H1 (cell line): ENCODE measurements at regions not wholly inside any gene's neighbourhood (a gene's known extent, or its start where the extent isn't known, plus 50 kb on each side); places are given as distances from the start of the nearest gene placed in this dataset.

ENCODE experiments used
- CTCF ChIA-PET: fragments of 300-600 bp; sonication (Branson Sonifier 250); formaldehyde crosslinking; loops from one replicate; lab custom pipeline; 2021; ENCODE audit not compliant: partially characterized antibody; lab: Charles Lee
- POLR2A ChIA-PET: fragments of 300-600 bp; sonication (Branson Sonifier 250); formaldehyde crosslinking; loops from one replicate; lab custom pipeline; 2021; ENCODE audit warnings: inconsistent platforms; ENCODE audit not compliant: partially characterized antibody; lab: Charles Lee
- DNase-seq, 2 experiments: peaks; one replicate each; pipeline versions ENCODE4 v3.0.0 to v3.0.0-alpha.2; 2010 to 2022; ENCODE audit warnings: low spot score in 2 of 2, low read depth in 1 of 2, mixed read lengths in 1 of 2
- FAIRE-seq: peaks from 2 replicates; lab custom pipeline; 2011; peaks lifted over from hg19 to GRCh38; lab: Jason Lieb, UNC
- H2AFZ ChIP-seq: 2 replicates; pipeline ENCODE4 v1.8.1; 2012; ENCODE audit warnings: low read length, inconsistent platforms
- H2AK5ac ChIP-seq: 2 replicates; pipeline ENCODE4 v1.6.1; 2013; ENCODE audit warnings: low read depth, low read length
- H2BK120ac ChIP-seq: replicated peaks from 2 replicates; pipeline ENCODE3; 2013; ENCODE audit warnings: low read depth, low read length, inconsistent platforms
- H2BK12ac ChIP-seq: 2 replicates; pipeline ENCODE4 v1.6.1; 2013; ENCODE audit warnings: low read depth, low read length
- H2BK15ac ChIP-seq: 2 replicates; pipeline ENCODE4 v1.6.1; 2013; ENCODE audit warnings: low read length
- H2BK20ac ChIP-seq: 2 replicates; pipeline ENCODE4 v1.6.1; 2013; ENCODE audit warnings: low read length
- H2BK5ac ChIP-seq: 2 replicates; pipeline ENCODE4 v1.6.1; 2013; ENCODE audit warnings: low read depth, low read length
- H3K14ac ChIP-seq: 2 replicates; pipeline ENCODE4 v1.6.1; 2013; ENCODE audit warnings: inconsistent platforms; ENCODE audit not compliant: insufficient read length
- H3K18ac ChIP-seq: 2 replicates; pipeline ENCODE4 v1.6.1; 2013; ENCODE audit warnings: low read length; ENCODE audit errors: extremely low read depth
- H3K23ac ChIP-seq: 2 replicates; pipeline ENCODE4 v1.6.1; 2013; ENCODE audit warnings: inconsistent platforms; ENCODE audit not compliant: insufficient read length
- H3K23me2 ChIP-seq: 2 replicates; pipeline ENCODE4 v1.6.1; 2013; ENCODE audit warnings: low read depth, low read length
- H3K27ac ChIP-seq: 2 replicates; pipeline ENCODE4 v1.6.1; 2011; ENCODE audit warnings: low read depth, low read length, inconsistent platforms
- H3K27me3 ChIP-seq, 4 experiments: replicated peaks in 1 of 4; 1 replicate in 1 of 4; 2 replicates in 3 of 4; pipeline versions ENCODE4 v1.6.1 to v1.8.1; 2011 to 2013; ENCODE audit warnings: low read length in 3 of 4, mild to moderate bottlenecking in 3 of 4, inconsistent platforms in 2 of 4, mixed read lengths in 2 of 4, moderate library complexity in 1 of 4; ENCODE audit not compliant: control insufficient read depth in 3 of 4, insufficient read depth in 3 of 4; ENCODE audit errors: extremely low read depth in 1 of 4
- H3K36me3 ChIP-seq, 4 experiments: 2 replicates each; pipeline versions ENCODE4 v1.6.1 to v1.8.1; 2011 to 2013; ENCODE audit warnings: mild to moderate bottlenecking in 4 of 4, low read length in 3 of 4, moderate library complexity in 2 of 4, control low read depth in 1 of 4, inconsistent platforms in 1 of 4; ENCODE audit not compliant: insufficient read depth in 4 of 4, control insufficient read depth in 2 of 4
- H3K4ac ChIP-seq: replicated peaks from 2 replicates; pipeline ENCODE3; 2013; ENCODE audit warnings: low read length, low read depth, mixed read lengths, inconsistent platforms; ENCODE audit not compliant: insufficient read length
- H3K4me1 ChIP-seq, 4 experiments: replicated peaks in 1 of 4; 1 replicate in 1 of 4; 2 replicates in 3 of 4; pipeline versions ENCODE4 v1.6.1 to v1.8.1; 2011 to 2013; ENCODE audit warnings: low read length in 3 of 4, inconsistent platforms in 2 of 4, mixed read lengths in 1 of 4; ENCODE audit not compliant: insufficient read depth in 4 of 4, control insufficient read depth in 3 of 4
- H3K4me2 ChIP-seq, 2 experiments: 2 replicates each; pipeline versions ENCODE4 v1.6.1 to v1.8.1; 2011 to 2013; ENCODE audit warnings: low read depth in 2 of 2, low read length in 2 of 2, control low read depth in 1 of 2, inconsistent platforms in 1 of 2, mild to moderate bottlenecking in 1 of 2; ENCODE audit not compliant: insufficient read depth in 1 of 2
- H3K4me3 ChIP-seq, 4 experiments: fragments of 200-600, 300-600 bp in 1 of 4; sonication (generic), shearing (Covaris generic), sonication (Bioruptor Twin) in 1 of 4; 2 replicates each; pipeline versions ENCODE4 v1.5.1 to v1.8.1; 2011 to 2016; ENCODE audit warnings: low read length in 4 of 4, low read depth in 3 of 4, control low read depth in 2 of 4, inconsistent platforms in 2 of 4, mild to moderate bottlenecking in 2 of 4, mixed read lengths in 1 of 4, moderate library complexity in 1 of 4; ENCODE audit not compliant: insufficient read depth in 2 of 4; ENCODE audit errors: extremely low read depth in 1 of 4
- H3K56ac ChIP-seq: replicated peaks from 2 replicates; pipeline ENCODE3; 2013; ENCODE audit warnings: low read depth, mild to moderate bottlenecking, mixed read lengths, low read length, inconsistent platforms; ENCODE audit not compliant: insufficient read length
- H3K79me1 ChIP-seq: 2 replicates; pipeline ENCODE4 v1.6.1; 2013; ENCODE audit warnings: low read depth, low read length, control low read depth
- H3K79me2 ChIP-seq, 2 experiments: 2 replicates each; pipeline versions ENCODE4 v1.6.1 to v1.8.1; 2012 to 2013; ENCODE audit warnings: low read length in 2 of 2, mild to moderate bottlenecking in 2 of 2, inconsistent platforms in 1 of 2; ENCODE audit not compliant: insufficient read depth in 2 of 2, control insufficient read depth in 1 of 2
- H3K9ac ChIP-seq, 4 experiments: replicated peaks in 1 of 4; 1 replicate in 1 of 4; 2 replicates in 3 of 4; pipeline versions ENCODE4 v1.6.1 to v1.8.1; 2011 to 2013; ENCODE audit warnings: low read depth in 3 of 4, low read length in 3 of 4, control low read depth in 2 of 4, mild to moderate bottlenecking in 2 of 4, moderate library complexity in 2 of 4, inconsistent platforms in 1 of 4; ENCODE audit errors: extremely low read depth in 1 of 4
- H3K9me3 ChIP-seq, 2 experiments: 2 replicates each; pipeline versions ENCODE4 v1.6.1 to v1.8.1; 2012 to 2013; ENCODE audit warnings: mild to moderate bottlenecking in 2 of 2, moderate library complexity in 2 of 2, control low read depth in 1 of 2, inconsistent platforms in 1 of 2, low read depth in 1 of 2, low read length in 1 of 2, mixed read lengths in 1 of 2; ENCODE audit not compliant: insufficient read depth in 2 of 2
- H4K20me1 ChIP-seq, 2 experiments: replicated peaks in 1 of 2; 2 replicates each; pipeline versions ENCODE3 to v1.8.1; 2011 to 2013; ENCODE audit warnings: inconsistent platforms in 2 of 2, low read length in 2 of 2, mild to moderate bottlenecking in 1 of 2; ENCODE audit not compliant: insufficient read depth in 2 of 2, control insufficient read depth in 1 of 2
- H4K5ac ChIP-seq: 2 replicates; pipeline ENCODE4 v1.6.1; 2013; ENCODE audit warnings: low read length, low read depth, mixed read lengths, inconsistent platforms; ENCODE audit not compliant: insufficient read length
- H4K8ac ChIP-seq: 2 replicates; pipeline ENCODE4 v1.8.0; 2013; ENCODE audit warnings: mild to moderate bottlenecking, moderate library complexity, low read length, inconsistent platforms; ENCODE audit not compliant: insufficient read depth; ENCODE audit errors: extremely low read depth
- H4K91ac ChIP-seq: replicated peaks from 2 replicates; pipeline ENCODE3; 2013; ENCODE audit warnings: low read length, mixed read lengths, inconsistent platforms; ENCODE audit not compliant: insufficient read length
- BACH1 ChIP-seq: IDR thresholded peaks from 2 replicates; pipeline ENCODE4 v1.6.1; 2012; ENCODE audit warnings: low read length, improper control_type of control experiment
- CREB1 ChIP-seq: IDR thresholded peaks from 2 replicates; pipeline ENCODE4 v1.6.1; 2012; ENCODE audit warnings: inconsistent platforms
- EGR1 ChIP-seq: IDR thresholded peaks from 2 replicates; pipeline ENCODE4 v1.6.1; 2011; ENCODE audit warnings: low read depth, low read length, borderline replicate concordance
- EZH2 ChIP-seq: fragments of 200-600 bp; sonication (generic); IDR thresholded peaks from 2 replicates; pipeline ENCODE4 v1.7.1; 2012; ENCODE audit warnings: low read depth, mild to moderate bottlenecking, moderate library complexity, low read length, inconsistent platforms; ENCODE audit not compliant: severe bottlenecking
- NANOG ChIP-seq: IDR thresholded peaks from 2 replicates; pipeline ENCODE4 v1.6.1; 2011; ENCODE audit warnings: low read length, low read depth, mild to moderate bottlenecking, inconsistent platforms; ENCODE audit not compliant: insufficient read depth, poor library complexity, severe bottlenecking
- NRF1 ChIP-seq: IDR thresholded peaks from 2 replicates; pipeline ENCODE4 v1.6.1; 2011; ENCODE audit warnings: mild to moderate bottlenecking, low read depth, low read length, improper control_type of control experiment
- RBBP5 ChIP-seq: IDR thresholded peaks from 2 replicates; pipeline ENCODE4 v1.7.1; 2012; ENCODE audit warnings: low read depth, mild to moderate bottlenecking, inconsistent platforms, low read length, moderate library complexity, borderline replicate concordance
- TAF7 ChIP-seq: optimal IDR thresholded peaks from 2 replicates; pipeline ENCODE3; 2011; ENCODE audit warnings: low read depth, mild to moderate bottlenecking, inconsistent platforms, low read length, moderate library complexity, borderline replicate concordance
- TCF12 ChIP-seq: IDR thresholded peaks from 2 replicates; pipeline ENCODE4 v1.6.1; 2011; ENCODE audit warnings: low read depth, mild to moderate bottlenecking, low read length
- WGBS, 2 experiments: shearing (Covaris generic) in 1 of 2; methylation state at CpG; one replicate each; pipeline versions ENCODE4 v1.1.6 to v1.1.7; 2013 to 2015; ENCODE audit warnings: low lambda C conversion rate in 2 of 2, mixed read lengths in 2 of 2, inconsistent platforms in 1 of 2, low coverage in 1 of 2, missing lambda C conversion rate in 1 of 2; ENCODE audit not compliant: insufficient replicate concordance in 2 of 2, insufficient coverage in 1 of 2, insufficient read length in 1 of 2; ENCODE audit errors: extremely low coverage in 1 of 2, missing lambda C conversion rate in 1 of 2; 5-methylcytosine and 5-hydroxymethylcytosine counted together
- TF ChIP-seq, protein P1 (sequence below): IDR thresholded peaks from 2 replicates; pipeline ENCODE4 v1.6.1; 2012; ENCODE audit warnings: inconsistent platforms
- TF ChIP-seq, protein P2 (sequence below): IDR thresholded peaks from 2 replicates; pipeline ENCODE4 v1.6.1; 2012; ENCODE audit warnings: inconsistent platforms
- TF ChIP-seq, protein P3 (sequence below): IDR thresholded peaks from 2 replicates; pipeline ENCODE4 v1.6.1; 2012; ENCODE audit warnings: low read length, inconsistent platforms

DNA sequence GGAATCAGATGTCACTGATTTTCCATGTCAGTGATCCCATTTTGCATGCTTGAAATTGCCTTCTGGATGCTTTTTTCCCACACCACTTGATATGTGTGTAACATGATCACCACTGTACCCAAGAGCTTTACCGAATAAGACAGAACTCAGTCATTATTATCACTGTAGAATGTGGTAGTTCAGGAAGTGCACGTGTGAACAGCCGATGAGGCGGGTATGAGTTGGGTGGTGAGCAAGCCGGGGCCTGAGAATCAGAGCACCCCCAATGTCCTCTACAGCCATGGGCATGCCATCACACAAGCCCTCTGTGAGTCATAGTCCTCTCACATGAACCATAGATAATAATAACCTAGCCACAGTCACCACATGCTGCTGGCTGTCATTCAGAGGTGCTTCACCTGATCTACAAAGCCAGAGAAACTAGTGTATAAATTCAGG is 470.8 kb downstream of the SOX2 start:
- no peaks in the 10 kb centered on the region; the same call in 1 of the 2 replicates for H3K23me2 ChIP-seq
- H3K4me2 ChIP-seq: no peak overlapping the region
- H2AFZ ChIP-seq: no peak overlapping the region
- no peak overlapping the region for H3K4ac ChIP-seq
- H4K20me1 ChIP-seq: no peaks in the 10 kb centered on the region
- no peak overlapping the region for H2BK12ac ChIP-seq
- H3K36me3 ChIP-seq: no peaks in the 10 kb centered on the region
- 79% methylated on average over 5 of the region's 5 CpGs; no CpG with 5 or more reads in 1 of the 2 experiments for WGBS, 2 experiments
- no peak overlapping the region for H3K27ac ChIP-seq
- no peak overlapping the region for H3K9ac ChIP-seq
- H3K79me1 ChIP-seq: no peaks in the 10 kb centered on the region
- peaks cover 0 to 27% (median 10%) of the 10 kb centered on the region in 4 experiments; a peak in 5 of 7 replicates for H3K4me1 ChIP-seq
- H3K23ac ChIP-seq: no peak overlapping the region
- no peak overlapping the region for H2BK120ac ChIP-seq
- H2AK5ac ChIP-seq: no peak overlapping the region
- H3K4me3 ChIP-seq: no peak overlapping the region
- POLR2A ChIA-PET: no interaction called here
- H4K91ac ChIP-seq: no peak overlapping the region
- H2BK15ac ChIP-seq: no peak overlapping the region
- no peak for FAIRE-seq
- no peaks in the 10 kb centered on the region for H3K79me2 ChIP-seq
- no peak overlapping the region for H3K56ac ChIP-seq
- no peaks in the 10 kb centered on the region for H3K27me3 ChIP-seq
- H2BK20ac ChIP-seq: no peak overlapping the region
- DNase-seq: no peak
- CTCF ChIA-PET: interaction anchor here (1.5 kb wide), 1 partner anchor 50 kb away, joined by 4 read pairs; no protein-coding TSS in a partner anchor
- H2BK5ac ChIP-seq: no peak overlapping the region
- no peak overlapping the region for H4K5ac ChIP-seq
- H3K9me3 ChIP-seq: 0 out of 4 replicates have a peak, but pooled peaks cover 0 to 3% of the 10 kb centered on the region in 2 experiments
- no peak overlapping the region; the same call in 1 of the 2 replicates for H4K8ac ChIP-seq
- H3K18ac ChIP-seq: no peak overlapping the region
- H3K14ac ChIP-seq: no peak overlapping the region
- TF ChIP-seq NANOG: no peak
- TF ChIP-seq NRF1: no peak
- TF ChIP-seq, protein P1, sequence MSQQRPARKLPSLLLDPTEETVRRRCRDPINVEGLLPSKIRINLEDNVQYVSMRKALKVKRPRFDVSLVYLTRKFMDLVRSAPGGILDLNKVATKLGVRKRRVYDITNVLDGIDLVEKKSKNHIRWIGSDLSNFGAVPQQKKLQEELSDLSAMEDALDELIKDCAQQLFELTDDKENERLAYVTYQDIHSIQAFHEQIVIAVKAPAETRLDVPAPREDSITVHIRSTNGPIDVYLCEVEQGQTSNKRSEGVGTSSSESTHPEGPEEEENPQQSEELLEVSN: no peak
- no peak for TF ChIP-seq EGR1
- no peak for TF ChIP-seq TAF7
- no peak for TF ChIP-seq CREB1
- TF ChIP-seq, protein P2, sequence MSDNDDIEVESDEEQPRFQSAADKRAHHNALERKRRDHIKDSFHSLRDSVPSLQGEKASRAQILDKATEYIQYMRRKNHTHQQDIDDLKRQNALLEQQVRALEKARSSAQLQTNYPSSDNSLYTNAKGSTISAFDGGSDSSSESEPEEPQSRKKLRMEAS: no peak
- TF ChIP-seq TCF12: no peak
- TF ChIP-seq EZH2: no peak
- TF ChIP-seq, protein P3, sequence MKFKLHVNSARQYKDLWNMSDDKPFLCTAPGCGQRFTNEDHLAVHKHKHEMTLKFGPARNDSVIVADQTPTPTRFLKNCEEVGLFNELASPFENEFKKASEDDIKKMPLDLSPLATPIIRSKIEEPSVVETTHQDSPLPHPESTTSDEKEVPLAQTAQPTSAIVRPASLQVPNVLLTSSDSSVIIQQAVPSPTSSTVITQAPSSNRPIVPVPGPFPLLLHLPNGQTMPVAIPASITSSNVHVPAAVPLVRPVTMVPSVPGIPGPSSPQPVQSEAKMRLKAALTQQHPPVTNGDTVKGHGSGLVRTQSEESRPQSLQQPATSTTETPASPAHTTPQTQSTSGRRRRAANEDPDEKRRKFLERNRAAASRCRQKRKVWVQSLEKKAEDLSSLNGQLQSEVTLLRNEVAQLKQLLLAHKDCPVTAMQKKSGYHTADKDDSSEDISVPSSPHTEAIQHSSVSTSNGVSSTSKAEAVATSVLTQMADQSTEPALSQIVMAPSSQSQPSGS: no peak
- no peak for TF ChIP-seq RBBP5
- no peak for TF ChIP-seq BACH1
